ENCODE measurements at regions not wholly inside any gene's neighbourhood (a gene's known extent, or its start where the extent isn't known, plus 50 kb on each side); places are given as distances from the start of the nearest gene placed in this dataset.

DNA sequence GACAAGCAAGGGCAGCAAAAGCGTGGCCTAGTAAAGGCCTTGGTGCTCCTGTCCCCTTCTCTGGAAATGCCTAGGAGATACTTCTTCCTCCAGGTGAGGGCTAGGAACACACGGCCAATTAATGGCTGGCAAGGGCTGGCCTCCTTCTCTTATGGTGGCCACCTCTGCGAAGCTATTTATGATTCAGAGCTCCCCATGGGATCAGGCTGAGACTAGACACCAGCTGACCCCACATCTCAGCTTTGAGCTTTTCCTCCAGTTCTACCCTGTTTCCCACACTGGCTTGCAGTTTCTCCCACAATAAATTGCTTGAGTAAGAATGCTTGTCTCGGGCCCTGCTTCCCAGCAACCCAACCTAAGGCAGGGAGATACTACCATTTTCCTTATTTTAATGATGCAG lies 53.7 kb downstream of the CAMK2N1 start:
- Histone ChIP-seq H3K4me1 (ENCODE audit: control insufficient read depth, low read length) (no peaks in the 10 kb centered on the region), H3K79me2 (ENCODE audit: control insufficient read depth, low read length) (no peaks in the 10 kb centered on the region), H3K4me3 (ENCODE audit: low read length) (no peak overlapping the region), H3K9me3 (ENCODE audit: control insufficient read depth, insufficient read depth, low read length) (no peaks in the 10 kb centered on the region), H3K27me3 (ENCODE audit: control insufficient read depth, low read length) (peaks cover 2% of the 10 kb centered on the region; the same call in 1 of the 2 replicates), H4K20me1 (ENCODE audit: control insufficient read depth, insufficient read depth, low read depth, low read length) (no peaks in the 10 kb centered on the region), H3F3A (ENCODE audit: control insufficient read depth, insufficient read depth) (no peaks in the 10 kb centered on the region), H3K36me3 (ENCODE audit: control insufficient read depth, low read length) (no peaks in the 10 kb centered on the region), H3K27ac (ENCODE audit: low read depth, low read length) (no peak overlapping the region), H3K9me2 (replicated peaks; ENCODE audit: control insufficient read depth, low read length) (no peaks in the 10 kb centered on the region), H3K4me2 (ENCODE audit: low read length) (no peak overlapping the region)
- no peak for TF ChIP-seq EZH2phosphoT487 (IDR thresholded peaks at IDR 0.05; ENCODE audit: borderline replicate concordance, low read length)
- no peak for TF ChIP-seq CTCF (IDR thresholded peaks at IDR 0.05; ENCODE audit: low read depth, low read length, poor library complexity, severe bottlenecking)

DNA sequence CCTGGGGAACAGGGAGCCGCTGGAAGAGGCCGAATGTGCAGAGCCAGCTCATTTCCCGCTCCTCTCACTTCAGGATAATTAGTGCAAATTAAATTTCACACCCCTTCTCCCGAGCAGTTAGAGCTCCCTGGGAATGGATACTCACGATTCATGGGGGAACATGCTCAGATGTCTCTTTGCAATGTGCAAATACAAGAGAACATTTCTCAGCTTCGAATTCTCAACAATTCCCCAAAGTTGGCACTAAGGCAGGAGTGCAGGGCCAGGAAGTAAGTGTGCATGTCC lies 54.9 kb downstream of the CAMK2N1 start:
- Histone ChIP-seq H3K9me2 (replicated peaks; ENCODE audit: control insufficient read depth, low read length) (no peaks in the 10 kb centered on the region), H3K79me2 (ENCODE audit: control insufficient read depth, low read length) (no peaks in the 10 kb centered on the region), H3K4me3 (ENCODE audit: low read length) (no peak overlapping the region), H3K36me3 (ENCODE audit: control insufficient read depth, low read length) (no peaks in the 10 kb centered on the region), H3K27me3 (ENCODE audit: control insufficient read depth, low read length) (peaks cover 2% of the 10 kb centered on the region; the same call in 1 of the 2 replicates), H3K4me2 (ENCODE audit: low read length) (no peak overlapping the region), H3K4me1 (ENCODE audit: control insufficient read depth, low read length) (no peaks in the 10 kb centered on the region), H3K9me3 (ENCODE audit: control insufficient read depth, insufficient read depth, low read length) (no peaks in the 10 kb centered on the region), H3K27ac (ENCODE audit: low read depth, low read length) (no peak overlapping the region), H3F3A (ENCODE audit: control insufficient read depth, insufficient read depth) (no peaks in the 10 kb centered on the region), H4K20me1 (ENCODE audit: control insufficient read depth, insufficient read depth, low read depth, low read length) (no peaks in the 10 kb centered on the region)
- TF ChIP-seq EZH2phosphoT487 (IDR thresholded peaks at IDR 0.05; ENCODE audit: borderline replicate concordance, low read length) = no peak
- TF ChIP-seq CTCF (IDR thresholded peaks at IDR 0.05; ENCODE audit: low read depth, low read length, poor library complexity, severe bottlenecking) = no peak

DNA sequence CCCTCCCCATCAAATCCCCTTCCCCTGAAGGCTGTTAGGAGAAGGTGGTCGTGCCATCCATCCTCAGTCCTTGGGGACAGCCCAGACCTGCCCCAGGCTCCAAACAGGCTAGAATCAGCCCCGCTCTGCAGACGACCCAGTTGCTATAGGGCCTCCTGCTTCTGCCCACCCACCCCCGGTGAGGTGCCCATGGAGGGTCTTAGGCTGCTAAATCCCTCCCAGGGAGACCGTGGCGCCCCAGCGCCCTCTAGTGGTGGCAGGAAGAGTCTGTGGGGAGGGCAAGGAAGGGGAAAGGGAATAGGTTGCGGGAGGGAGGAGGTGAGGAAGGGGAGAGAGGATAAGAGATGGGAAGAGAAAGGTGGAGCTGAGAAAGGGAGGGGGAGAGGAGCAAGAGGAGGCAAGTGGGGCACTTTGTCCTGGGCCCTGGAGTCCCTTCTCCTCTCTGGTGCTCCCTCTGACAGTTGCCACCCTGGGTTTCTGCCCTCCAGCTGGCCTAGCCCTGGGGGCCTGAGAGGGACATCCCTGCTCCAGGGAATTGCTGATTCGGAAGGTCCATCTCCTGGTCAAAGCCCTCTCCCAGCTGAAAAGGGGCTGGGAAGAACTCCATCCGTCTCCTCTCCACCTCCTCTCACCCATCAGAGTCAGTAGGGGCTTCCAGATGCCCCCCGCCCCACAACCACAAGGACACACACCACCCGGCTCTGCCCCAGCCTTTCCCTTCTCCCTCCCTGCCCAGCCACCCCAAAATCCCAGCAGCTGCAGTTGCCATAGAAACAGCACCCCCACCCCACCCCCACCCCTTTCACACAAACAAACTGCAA lies 55.4 kb downstream of the CAMK2N1 start:
- no peaks in the 10 kb centered on the region for H3K4me1 ChIP-seq (ENCODE audit: control insufficient read depth, low read length)
- no peaks in the 10 kb centered on the region for H4K20me1 ChIP-seq (ENCODE audit: control insufficient read depth, insufficient read depth, low read depth, low read length)
- TF ChIP-seq CTCF (IDR thresholded peaks at IDR 0.05; ENCODE audit: low read depth, low read length, poor library complexity, severe bottlenecking) (peak; percentile 98), EZH2phosphoT487 (IDR thresholded peaks at IDR 0.05; ENCODE audit: borderline replicate concordance, low read length) (no peak)
- H3K9me3 ChIP-seq (ENCODE audit: control insufficient read depth, insufficient read depth, low read length) = no peaks in the 10 kb centered on the region
- H3K27me3 ChIP-seq (ENCODE audit: control insufficient read depth, low read length) = peaks cover 2% of the 10 kb centered on the region; the same call in 1 of the 2 replicates
- no peaks in the 10 kb centered on the region for H3K36me3 ChIP-seq (ENCODE audit: control insufficient read depth, low read length)
- H3F3A ChIP-seq (ENCODE audit: control insufficient read depth, insufficient read depth) = no peaks in the 10 kb centered on the region
- H3K27ac ChIP-seq (ENCODE audit: low read depth, low read length) = no peak overlapping the region
- no peaks in the 10 kb centered on the region for H3K79me2 ChIP-seq (ENCODE audit: control insufficient read depth, low read length)
- H3K4me2 ChIP-seq (ENCODE audit: low read length) = no peak overlapping the region
- H3K4me3 ChIP-seq (ENCODE audit: low read length) = no peak overlapping the region
- no peaks in the 10 kb centered on the region for H3K9me2 ChIP-seq (replicated peaks; ENCODE audit: control insufficient read depth, low read length)

Data from DOHH2 (cell line).